GM12864 (cell line): ENCODE measurements at regions not wholly inside any gene's neighbourhood (a gene's known extent, or its start where the extent isn't known, plus 50 kb on each side); places are given as distances from the start of the nearest gene placed in this dataset.

ENCODE experiments used
- DNase-seq: peaks from one replicate; pipeline ENCODE4 v3.0.0-alpha.2; 2011; ENCODE audit warnings: low read depth
- H3K4me3 ChIP-seq: 2 replicates; pipeline ENCODE4 v1.5.1; 2011; ENCODE audit warnings: mild to moderate bottlenecking, low read depth, low read length, control low read depth
- TF ChIP-seq, protein P1 (sequence below): IDR thresholded peaks from 2 replicates; pipeline ENCODE4 v1.5.1; 2011; ENCODE audit warnings: low read depth, mild to moderate bottlenecking, moderate library complexity, low read length, control low read depth, inconsistent platforms; ENCODE audit errors: missing control alignments

DNA sequence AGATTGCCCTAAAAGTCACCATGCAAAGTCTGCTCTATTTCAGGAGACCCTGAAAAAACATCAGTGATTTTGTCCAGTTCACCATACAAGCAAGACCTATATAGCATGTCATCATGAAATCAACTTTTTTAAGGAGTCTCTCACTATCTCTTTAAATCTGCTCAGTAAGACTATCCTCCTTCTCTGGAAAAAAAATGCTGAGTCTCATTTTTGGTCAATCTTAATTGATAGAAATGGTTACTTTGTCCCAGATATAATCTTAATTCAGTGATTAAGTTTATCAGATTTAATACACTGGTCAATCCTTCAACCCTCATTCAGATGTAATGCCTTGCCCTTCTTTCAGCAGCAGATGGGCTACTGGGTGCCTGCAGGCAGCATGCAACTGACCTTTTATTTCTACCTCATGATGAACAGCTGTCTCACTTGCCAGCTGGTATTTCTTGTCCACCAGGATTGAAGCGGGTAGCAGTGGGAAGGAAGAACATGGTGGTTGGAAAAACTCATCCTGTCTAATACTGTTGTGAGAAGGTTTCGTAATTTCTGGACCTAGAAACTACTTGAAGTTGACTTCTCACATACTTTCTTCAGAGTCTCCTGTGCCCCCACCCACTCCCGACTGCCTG lies 375.3 kb downstream of the DNAH5 start:
- no peak for DNase-seq
- no peak overlapping the region for H3K4me3 ChIP-seq
- TF ChIP-seq, protein P1, sequence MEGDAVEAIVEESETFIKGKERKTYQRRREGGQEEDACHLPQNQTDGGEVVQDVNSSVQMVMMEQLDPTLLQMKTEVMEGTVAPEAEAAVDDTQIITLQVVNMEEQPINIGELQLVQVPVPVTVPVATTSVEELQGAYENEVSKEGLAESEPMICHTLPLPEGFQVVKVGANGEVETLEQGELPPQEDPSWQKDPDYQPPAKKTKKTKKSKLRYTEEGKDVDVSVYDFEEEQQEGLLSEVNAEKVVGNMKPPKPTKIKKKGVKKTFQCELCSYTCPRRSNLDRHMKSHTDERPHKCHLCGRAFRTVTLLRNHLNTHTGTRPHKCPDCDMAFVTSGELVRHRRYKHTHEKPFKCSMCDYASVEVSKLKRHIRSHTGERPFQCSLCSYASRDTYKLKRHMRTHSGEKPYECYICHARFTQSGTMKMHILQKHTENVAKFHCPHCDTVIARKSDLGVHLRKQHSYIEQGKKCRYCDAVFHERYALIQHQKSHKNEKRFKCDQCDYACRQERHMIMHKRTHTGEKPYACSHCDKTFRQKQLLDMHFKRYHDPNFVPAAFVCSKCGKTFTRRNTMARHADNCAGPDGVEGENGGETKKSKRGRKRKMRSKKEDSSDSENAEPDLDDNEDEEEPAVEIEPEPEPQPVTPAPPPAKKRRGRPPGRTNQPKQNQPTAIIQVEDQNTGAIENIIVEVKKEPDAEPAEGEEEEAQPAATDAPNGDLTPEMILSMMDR: no peak

DNA sequence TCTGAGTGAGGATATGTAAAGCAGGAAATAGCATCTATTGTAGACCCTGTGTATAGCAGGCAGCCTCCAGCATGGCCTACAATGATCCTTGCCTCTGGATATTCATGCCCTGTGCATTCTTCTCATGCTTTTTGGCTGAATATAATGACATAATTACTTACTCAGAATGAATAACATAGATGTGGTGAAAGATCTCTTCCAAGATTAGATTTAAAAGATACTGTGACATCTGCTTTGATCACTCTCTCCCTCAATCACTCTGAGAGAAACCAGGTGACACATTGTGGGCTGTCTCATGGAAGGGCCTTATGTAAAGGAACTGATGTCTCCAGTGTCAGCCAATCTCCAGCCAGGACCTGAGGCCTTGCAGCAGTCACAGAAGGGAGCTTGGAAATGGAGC lies 376.7 kb downstream of the DNAH5 start:
- H3K4me3 ChIP-seq: no peak overlapping the region
- TF ChIP-seq, protein P1: no peak
- no peak for DNase-seq

DNA sequence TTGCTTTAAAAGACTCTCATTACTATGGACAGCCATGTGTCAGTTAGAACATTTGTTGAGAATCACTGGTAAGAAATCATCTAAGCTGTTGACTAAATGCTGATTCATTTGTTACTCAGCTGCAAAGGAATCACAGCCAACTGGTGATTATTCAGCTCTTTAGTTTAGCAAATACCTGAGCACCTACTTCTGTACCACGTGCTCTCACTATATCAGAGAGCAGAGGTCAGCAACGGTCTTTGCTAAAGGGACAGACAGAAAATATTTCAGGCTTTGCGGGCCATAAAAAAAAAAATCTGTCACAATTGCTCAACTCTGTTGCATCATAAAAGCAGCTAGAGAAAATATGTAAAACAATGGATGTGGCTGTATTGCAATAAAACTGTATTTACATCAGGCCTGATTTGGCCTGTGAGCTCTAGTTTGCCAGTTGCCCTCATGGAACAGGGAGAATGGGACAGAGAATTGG lies 377.6 kb downstream of the DNAH5 start:
- no peak overlapping the region for H3K4me3 ChIP-seq
- no peak for DNase-seq
- TF ChIP-seq, protein P1: no peak

DNA sequence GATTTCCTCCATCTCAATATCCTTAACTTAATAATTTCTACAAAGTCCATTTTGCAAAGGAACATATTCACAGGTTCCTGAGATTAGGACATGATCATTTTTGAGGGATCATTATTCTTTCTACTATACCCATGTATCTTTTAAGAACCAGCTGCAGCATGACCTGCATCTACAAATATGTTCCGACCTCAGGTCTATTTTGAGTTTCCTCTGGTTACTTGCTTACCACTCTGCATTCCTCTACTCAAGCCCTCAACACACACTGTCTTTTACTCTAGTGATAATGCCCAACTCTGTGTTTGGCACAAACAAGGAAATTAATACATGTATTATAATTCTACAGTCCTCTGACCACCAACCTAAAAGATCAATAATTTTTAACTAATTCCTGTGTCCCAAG lies 386.1 kb downstream of the DNAH5 start:
- H3K4me3 ChIP-seq: no peak overlapping the region
- TF ChIP-seq, protein P1: no peak
- no peak for DNase-seq

DNA sequence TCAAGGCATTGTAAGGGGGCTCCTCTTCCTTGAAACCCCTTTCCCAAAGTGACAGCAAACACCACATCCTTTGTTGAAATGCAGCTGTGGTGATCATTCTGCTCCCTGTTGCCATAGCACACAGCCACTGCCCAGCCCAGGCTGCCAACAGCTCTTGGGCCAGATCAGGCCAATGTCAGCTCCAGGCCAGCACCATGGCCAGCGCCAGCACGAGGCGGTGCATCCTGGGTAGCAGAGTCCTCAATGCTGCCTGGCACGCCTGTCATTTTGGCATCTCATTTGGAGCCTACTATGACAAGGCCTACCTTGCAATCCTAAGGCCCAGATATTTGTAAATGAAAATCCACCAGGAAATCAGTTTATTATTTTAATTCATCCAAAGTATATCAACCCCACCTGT lies 390.6 kb downstream of the DNAH5 start:
- TF ChIP-seq, protein P1: no peak
- no peak for DNase-seq
- H3K4me3 ChIP-seq: no peak overlapping the region

DNA sequence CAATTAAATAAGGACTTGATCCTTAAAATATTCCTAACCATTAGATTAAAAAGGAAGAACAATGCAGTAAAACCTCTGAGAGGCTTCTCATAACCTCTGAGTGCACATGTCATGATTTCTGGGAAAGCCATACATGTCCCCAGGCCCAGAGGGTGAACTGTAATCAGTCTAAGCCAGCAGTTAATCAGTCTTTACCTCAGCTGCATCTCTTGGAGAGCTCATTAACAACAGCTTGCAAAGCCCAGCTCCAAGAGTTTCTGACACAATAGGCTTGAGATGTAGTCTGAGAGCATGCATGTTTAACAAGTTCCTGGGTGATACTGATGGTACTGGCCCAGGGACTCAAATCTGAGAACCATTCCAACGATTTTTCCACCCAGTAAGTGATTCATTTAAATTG lies 392.1 kb downstream of the DNAH5 start:
- DNase-seq: no peak
- TF ChIP-seq, protein P1: no peak
- H3K4me3 ChIP-seq: no peak overlapping the region

DNA sequence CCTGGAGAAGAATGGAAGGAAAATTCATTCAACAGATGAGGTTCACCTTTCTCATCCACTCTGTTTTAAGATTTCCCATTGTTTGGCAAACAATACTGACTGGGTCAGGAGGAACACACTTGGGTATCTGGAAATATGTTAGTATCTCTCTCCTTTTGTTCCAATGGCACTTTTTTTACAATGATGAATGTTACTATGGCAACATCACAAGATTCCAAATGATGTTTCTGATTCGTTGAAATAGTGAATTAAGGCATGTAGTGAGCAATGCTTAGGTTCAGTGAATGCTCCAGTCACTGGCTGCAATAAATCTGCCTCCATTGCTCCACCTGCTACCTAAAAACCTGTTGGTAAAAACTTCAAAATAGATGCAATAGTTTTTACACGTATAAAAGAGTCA lies 392.8 kb downstream of the DNAH5 start:
- no peak for DNase-seq
- TF ChIP-seq, protein P1: no peak
- H3K4me3 ChIP-seq: no peak overlapping the region
